Karpas-422 (cell line): ENCODE measurements at regions not wholly inside any gene's neighbourhood (a gene's known extent, or its start where the extent isn't known, plus 50 kb on each side); places are given as distances from the start of the nearest gene placed in this dataset.

Experiments used
- DNase-seq: peaks from one replicate; pipeline ENCODE4 v3.0.0-alpha.2; 2015
- H2AFZ ChIP-seq: fragments of 200-600 bp; sonication (generic); 2 replicates; pipeline ENCODE4 v1.6.1; 2014; ENCODE audit warnings: antibody characterized with exemption, low read length, mixed read lengths
- H3K27ac ChIP-seq: fragments of 200-600 bp; sonication (generic); 2 replicates; pipeline ENCODE4 v1.5.1; 2014; ENCODE audit warnings: mild to moderate bottlenecking, low read length, moderate library complexity
- H3K27me3 ChIP-seq: fragments of 200-600 bp; sonication (generic); 2 replicates; pipeline ENCODE4 v1.6.1; 2014; ENCODE audit warnings: low read length, mixed read lengths
- H3K36me3 ChIP-seq: fragments of 200-600 bp; sonication (generic); 2 replicates; pipeline ENCODE4 v1.6.1; 2014; ENCODE audit warnings: low read length, mixed read lengths; ENCODE audit not compliant: insufficient read depth
- H3K4me1 ChIP-seq: fragments of 200-600 bp; sonication (generic); 2 replicates; pipeline ENCODE4 v1.6.1; 2014; ENCODE audit warnings: mild to moderate bottlenecking, low read length, mixed read lengths
- H3K4me2 ChIP-seq: fragments of 200-600 bp; sonication (generic); 2 replicates; pipeline ENCODE4 v1.6.1; 2014; ENCODE audit warnings: low read length, low read depth, mild to moderate bottlenecking; ENCODE audit not compliant: poor library complexity, severe bottlenecking
- H3K4me3 ChIP-seq: fragments of 200-600 bp; sonication (generic); 2 replicates; pipeline ENCODE4 v1.5.1; 2014; ENCODE audit warnings: mild to moderate bottlenecking, antibody characterized with exemption, low read length, mixed read lengths
- H3K79me2 ChIP-seq: fragments of 200-600 bp; sonication (generic); 2 replicates; pipeline ENCODE4 v1.6.1; 2014; ENCODE audit warnings: mild to moderate bottlenecking, low read length, mixed read lengths
- H3K9ac ChIP-seq: fragments of 200-600 bp; sonication (generic); 2 replicates; pipeline ENCODE4 v1.6.0; 2014; ENCODE audit warnings: low read length
- H3K9me2 ChIP-seq: fragments of 200-600 bp; sonication (generic), shearing (Covaris generic); replicated peaks from 2 replicates; pipeline ENCODE4 v1.6.0; 2014; ENCODE audit warnings: mild to moderate bottlenecking, low read length, moderate library complexity; ENCODE audit not compliant: insufficient read depth
- H3K9me3 ChIP-seq: fragments of 300-700, 200-600 bp; sonication (generic); 2 replicates; pipeline ENCODE4 v1.6.1; 2014; ENCODE audit warnings: low read length, mixed read lengths
- H4K20me1 ChIP-seq: fragments of 200-600 bp; sonication (generic); 2 replicates; pipeline ENCODE4 v1.6.1; 2014; ENCODE audit warnings: mild to moderate bottlenecking, antibody characterized with exemption, low read length, low read depth; ENCODE audit not compliant: insufficient read depth

GRCh38 chr4:130125467-130125866 is 1029.5 kb downstream of the C4orf33 start:
- DNase-seq, result no peak
- Histone ChIP-seq H3K27me3 (no peaks in the 10 kb centered on the region), H3K36me3 (no peaks in the 10 kb centered on the region), H3K9me2 (no peaks in the 10 kb centered on the region), H2AFZ (no peak overlapping the region), H3K79me2 (no peaks in the 10 kb centered on the region), H3K4me1 (no peaks in the 10 kb centered on the region), H3K4me2 (no peak overlapping the region), H3K9ac (no peak overlapping the region), H3K4me3 (no peak overlapping the region), H3K27ac (no peak overlapping the region), H4K20me1 (no peaks in the 10 kb centered on the region), H3K9me3 (no peaks in the 10 kb centered on the region)

GRCh38 chr4:130127297-130127696 is 1031.3 kb downstream of the C4orf33 start:
- Histone ChIP-seq H3K9me2 (no peaks in the 10 kb centered on the region), H4K20me1 (no peaks in the 10 kb centered on the region), H3K4me1 (no peaks in the 10 kb centered on the region), H3K27me3 (no peaks in the 10 kb centered on the region), H3K36me3 (no peaks in the 10 kb centered on the region), H3K27ac (no peak overlapping the region), H3K9ac (no peak overlapping the region), H3K9me3 (no peaks in the 10 kb centered on the region), H2AFZ (no peak overlapping the region), H3K4me2 (no peak overlapping the region), H3K4me3 (no peak overlapping the region), H3K79me2 (no peaks in the 10 kb centered on the region)
- DNase-seq, result no peak

GRCh38 chr4:130131536-130131935 is 1035.6 kb downstream of the C4orf33 start:
- Histone ChIP-seq H3K27me3 (no peaks in the 10 kb centered on the region), H2AFZ (no peak overlapping the region), H3K4me2 (no peak overlapping the region), H3K36me3 (no peaks in the 10 kb centered on the region), H3K9me3 (no peaks in the 10 kb centered on the region), H3K9ac (no peak overlapping the region), H4K20me1 (no peaks in the 10 kb centered on the region), H3K9me2 (no peaks in the 10 kb centered on the region), H3K27ac (no peak overlapping the region), H3K4me3 (no peak overlapping the region), H3K79me2 (no peaks in the 10 kb centered on the region), H3K4me1 (no peaks in the 10 kb centered on the region)
- DNase-seq, result no peak

- H3K9me2 ChIP-seq, result 0 out of 2 replicates have a peak, but pooled peaks cover 4% of the 10 kb centered on the region
- no peaks in the 10 kb centered on the region for H3K36me3 ChIP-seq
- H3K4me1 ChIP-seq, result no peaks in the 10 kb centered on the region
- no peaks in the 10 kb centered on the region for H4K20me1 ChIP-seq
- H2AFZ ChIP-seq, result no peak overlapping the region
- no peak overlapping the region for H3K4me2 ChIP-seq
- H3K27me3 ChIP-seq, result no peaks in the 10 kb centered on the region
- H3K9me3 ChIP-seq, result no peaks in the 10 kb centered on the region; the same call in 1 of the 2 replicates
- H3K9ac ChIP-seq, result no peak overlapping the region
- no peak for DNase-seq
- no peak overlapping the region for H3K4me3 ChIP-seq
- no peak overlapping the region for H3K27ac ChIP-seq
- H3K79me2 ChIP-seq, result no peaks in the 10 kb centered on the region
Observed at GRCh38 chr4:130141651-130142050, 1045.7 kb downstream of the C4orf33 start.

DNA sequence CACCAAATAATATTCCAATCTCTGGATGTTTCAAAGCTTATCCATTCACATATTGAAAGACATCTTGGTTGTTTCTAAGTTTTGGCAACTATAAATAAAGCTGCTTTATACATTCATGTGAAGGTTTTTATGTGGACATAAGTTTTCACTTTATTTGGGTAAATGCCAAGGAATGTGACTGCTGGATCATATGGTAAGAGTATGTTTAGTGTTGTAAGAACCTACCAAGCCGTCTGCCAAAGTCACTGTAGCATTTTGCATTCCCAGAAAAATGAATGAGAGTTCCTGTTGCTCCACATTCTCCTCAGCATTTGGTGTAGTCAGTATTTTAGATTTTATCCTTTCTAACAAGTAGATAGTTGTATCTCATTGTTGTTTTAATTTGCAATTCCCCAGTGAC is 1047.7 kb downstream of the C4orf33 start:
- H2AFZ ChIP-seq, result no peak overlapping the region
- no peak for DNase-seq
- H3K4me2 ChIP-seq, result no peak overlapping the region
- no peaks in the 10 kb centered on the region for H4K20me1 ChIP-seq
- H3K27ac ChIP-seq, result no peak overlapping the region
- H3K4me1 ChIP-seq, result no peaks in the 10 kb centered on the region
- H3K9me3 ChIP-seq, result no peaks in the 10 kb centered on the region; the same call in 1 of the 2 replicates
- H3K9ac ChIP-seq, result no peak overlapping the region
- H3K4me3 ChIP-seq, result no peak overlapping the region
- 0 out of 2 replicates have a peak, but pooled peaks cover 4% of the 10 kb centered on the region for H3K9me2 ChIP-seq
- no peaks in the 10 kb centered on the region for H3K36me3 ChIP-seq
- H3K79me2 ChIP-seq, result no peaks in the 10 kb centered on the region
- H3K27me3 ChIP-seq, result no peaks in the 10 kb centered on the region

DNA sequence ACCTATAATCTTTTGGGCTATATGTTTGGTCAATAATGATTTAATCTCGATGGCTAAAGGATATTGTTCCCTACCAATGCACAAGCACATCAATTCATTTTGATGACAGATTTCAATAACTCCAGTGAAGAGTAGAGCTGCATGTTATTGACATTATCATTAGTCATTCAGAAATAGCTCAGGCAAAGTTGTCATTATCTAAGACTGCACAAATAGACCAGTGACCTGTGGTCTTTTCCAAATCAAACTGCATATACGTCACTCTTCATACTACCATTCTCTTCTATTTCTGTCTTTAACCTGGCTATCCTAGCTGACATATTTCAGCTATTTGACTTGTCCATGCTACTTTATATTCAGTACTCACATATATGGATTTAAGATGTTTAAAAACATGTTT is 1050.8 kb downstream of the C4orf33 start:
- Histone ChIP-seq H3K9ac (no peak overlapping the region), H3K9me2 (0 out of 2 replicates have a peak, but pooled peaks cover 4% of the 10 kb centered on the region), H3K27me3 (no peaks in the 10 kb centered on the region), H3K36me3 (no peaks in the 10 kb centered on the region), H3K27ac (no peak overlapping the region), H3K4me2 (no peak overlapping the region), H3K4me1 (no peaks in the 10 kb centered on the region), H2AFZ (no peak overlapping the region), H3K4me3 (no peak overlapping the region), H3K9me3 (no peaks in the 10 kb centered on the region; the same call in 1 of the 2 replicates), H4K20me1 (no peaks in the 10 kb centered on the region), H3K79me2 (no peaks in the 10 kb centered on the region)
- DNase-seq, result no peak

GRCh38 chr4:130147641-130148040 is 1051.7 kb downstream of the C4orf33 start:
- Histone ChIP-seq H3K27me3 (no peaks in the 10 kb centered on the region), H2AFZ (no peak overlapping the region), H3K9me3 (no peaks in the 10 kb centered on the region; the same call in 1 of the 2 replicates), H4K20me1 (no peaks in the 10 kb centered on the region), H3K4me3 (no peak overlapping the region), H3K9ac (no peak overlapping the region), H3K79me2 (no peaks in the 10 kb centered on the region), H3K4me1 (no peaks in the 10 kb centered on the region), H3K36me3 (no peaks in the 10 kb centered on the region), H3K9me2 (0 out of 2 replicates have a peak, but pooled peaks cover 4% of the 10 kb centered on the region), H3K27ac (no peak overlapping the region), H3K4me2 (no peak overlapping the region)
- DNase-seq, result no peak

GRCh38 chr4:130154901-130155300 is 1058.9 kb downstream of the C4orf33 start:
- Histone ChIP-seq H3K9me2 (no peaks in the 10 kb centered on the region; the same call in 1 of the 2 replicates), H4K20me1 (no peaks in the 10 kb centered on the region), H3K4me3 (no peak overlapping the region), H3K27ac (no peak overlapping the region), H3K4me2 (no peak overlapping the region), H2AFZ (no peak overlapping the region), H3K4me1 (no peaks in the 10 kb centered on the region), H3K79me2 (no peaks in the 10 kb centered on the region), H3K9me3 (no peaks in the 10 kb centered on the region; the same call in 1 of the 2 replicates), H3K27me3 (no peaks in the 10 kb centered on the region), H3K9ac (no peak overlapping the region), H3K36me3 (no peaks in the 10 kb centered on the region)
- no peak for DNase-seq

- no peak for DNase-seq
- H3K9ac ChIP-seq, result no peak overlapping the region
- H3K36me3 ChIP-seq, result no peaks in the 10 kb centered on the region
- no peaks in the 10 kb centered on the region for H3K79me2 ChIP-seq
- no peaks in the 10 kb centered on the region for H3K9me2 ChIP-seq
- H3K9me3 ChIP-seq, result no peaks in the 10 kb centered on the region
- H2AFZ ChIP-seq, result no peak overlapping the region
- H3K4me3 ChIP-seq, result no peak overlapping the region
- no peak overlapping the region for H3K4me2 ChIP-seq
- H3K4me1 ChIP-seq, result no peaks in the 10 kb centered on the region
- no peaks in the 10 kb centered on the region for H4K20me1 ChIP-seq
- H3K27me3 ChIP-seq, result no peaks in the 10 kb centered on the region
- H3K27ac ChIP-seq, result no peak overlapping the region
Observed at GRCh38 chr4:130163701-130164100, 1067.7 kb downstream of the C4orf33 start.
